Motor neuron (in vitro differentiated cells): ENCODE measurements at regions not wholly inside any gene's neighbourhood (a gene's known extent, or its start where the extent isn't known, plus 50 kb on each side); places are given as distances from the start of the nearest gene placed in this dataset.

Experiments
- ATAC-seq, 8 experiments: fragments of 200-7000 bp; cut with Tn5 transposase; replicated peaks in 6 of 8; 2 replicates each; pipeline ENCODE4 v1.8.0; 2021; ENCODE audit warnings: mild to moderate bottlenecking in 8 of 8, moderate library complexity in 8 of 8
- H3K27ac ChIP-seq, 2 donors: fragments of 250-450 bp; sonication (Bioruptor Pico); 2 replicates each; pipeline ENCODE4 v1.9.0; 2021; ENCODE audit warnings: antibody characterized with exemption in 2 of 2, mild to moderate bottlenecking in 2 of 2, moderate library complexity in 1 of 2
- H3K4me1 ChIP-seq, 2 donors: fragments of 250-450 bp; sonication (Bioruptor Pico); replicated peaks in 1 of 2; 2 replicates each; pipeline ENCODE4 v1.6.1; 2021; ENCODE audit warnings: antibody characterized with exemption in 2 of 2, mild to moderate bottlenecking in 2 of 2, moderate library complexity in 1 of 2
- H3K4me3 ChIP-seq, 5 donors: fragments of 250-450 bp; sonication (Bioruptor Pico); 2 replicates each; pipeline ENCODE4 v1.9.0; 2021; ENCODE audit warnings: antibody characterized with exemption in 5 of 5, mild to moderate bottlenecking in 5 of 5, moderate library complexity in 4 of 5
- WGBS, 10 experiments: fragments of 450-650 bp; shearing (Covaris generic); methylation state at CpG; one replicate each; pipeline ENCODE4 v1.0.0; 2022; 5-methylcytosine and 5-hydroxymethylcytosine counted together
- in situ Hi-C, 9 experiments: fragments of 400-800 bp; cut with MboI; loops; one replicate each; pipeline ENCODE4 v1.15.0; 2021; ENCODE audit warnings: low sequenced_read_pairs in 9 of 9, low pct_unique_long_range_greater_than_20kb in 2 of 9; ENCODE audit not compliant: unreplicated experiment in 9 of 9

DNA sequence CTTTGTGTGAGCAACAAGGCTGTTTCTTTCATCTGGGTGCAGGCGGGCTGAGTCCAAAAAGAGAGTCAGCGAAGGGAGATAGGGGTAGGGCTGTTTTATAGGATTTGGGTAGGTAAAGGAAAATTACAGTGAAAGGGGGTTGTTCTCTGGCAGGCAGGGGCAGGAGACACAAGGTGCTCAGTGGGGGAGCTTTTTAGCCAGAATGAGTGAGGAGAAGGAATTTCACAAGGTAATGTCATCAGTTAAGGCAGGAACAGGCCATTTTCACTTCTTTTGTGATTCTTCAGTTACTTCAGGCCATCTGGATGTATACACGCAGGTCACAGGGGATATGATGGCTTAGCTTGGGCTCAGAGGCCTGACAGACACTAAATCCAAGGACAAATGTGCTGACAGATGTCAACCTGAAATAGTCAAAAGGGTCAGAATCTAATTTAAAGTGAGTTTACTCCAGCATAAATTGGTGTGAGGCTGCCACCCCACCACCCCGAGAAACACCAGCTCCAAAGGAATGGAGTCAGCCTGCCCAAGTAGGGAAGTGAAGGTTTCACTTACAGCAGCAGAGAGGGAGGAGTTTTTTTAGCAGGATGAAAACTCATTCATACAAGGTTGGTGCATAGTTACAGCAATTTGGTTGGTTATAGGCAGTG is 560.0 kb upstream of the CDH4 start:
- Histone ChIP-seq H3K27ac (no peak overlapping the region), H3K4me1 (peaks cover 9 to 24% of the 10 kb centered on the region in 2 donors), H3K4me3 (no peak overlapping the region)
- in situ Hi-C loops, result no loop called here
- ATAC-seq, result peak in 3 of 8 experiments; percentile 6 to 57 (median 11)
- WGBS, 10 experiments, result 42 to 100% (median 80%) methylated on average over 1 to 3 of the region's 4 CpGs; no CpG with 5 or more reads in 2 of the 10 experiments

DNA sequence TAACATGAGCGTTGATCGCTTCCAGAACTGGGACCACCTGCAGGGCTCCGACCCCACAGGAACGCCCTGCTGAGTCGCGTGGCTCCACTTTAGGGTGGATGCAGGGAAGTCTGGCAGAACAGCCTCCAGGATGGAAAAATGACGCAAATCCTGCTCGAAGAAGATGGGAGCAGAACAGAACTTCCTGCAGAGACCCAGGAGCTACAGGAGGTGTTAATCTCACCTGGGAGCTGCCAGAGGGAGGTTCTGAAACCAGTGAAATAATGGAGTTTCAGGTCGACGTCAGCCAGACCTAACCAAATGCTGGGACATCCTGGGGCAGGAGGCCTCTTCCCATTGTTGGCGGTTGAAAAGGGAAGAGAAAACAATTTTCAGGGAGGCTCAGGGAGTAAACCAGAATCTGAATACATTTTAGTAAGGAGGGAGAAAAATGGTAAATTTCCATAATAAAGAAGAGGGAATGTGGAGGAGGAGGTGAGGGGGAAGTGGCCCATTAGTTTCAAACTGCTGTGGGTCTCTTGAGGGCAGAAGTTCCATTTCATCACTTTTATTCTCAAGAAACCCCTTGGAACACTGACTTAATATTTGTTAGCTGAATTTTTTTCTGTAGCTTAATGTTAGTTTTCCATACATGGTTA is 558.4 kb upstream of the CDH4 start:
- in situ Hi-C loops, result no loop called here
- ATAC-seq, result no peak
- Histone ChIP-seq H3K27ac (no peak overlapping the region), H3K4me3 (no peak overlapping the region), H3K4me1 (peaks cover 9 to 24% of the 10 kb centered on the region in 2 donors)
- 38 to 90% (median 57%) methylated on average over 1 to 9 of the region's 11 CpGs; no CpG with 5 or more reads in 3 of the 10 experiments for WGBS, 10 experiments

DNA sequence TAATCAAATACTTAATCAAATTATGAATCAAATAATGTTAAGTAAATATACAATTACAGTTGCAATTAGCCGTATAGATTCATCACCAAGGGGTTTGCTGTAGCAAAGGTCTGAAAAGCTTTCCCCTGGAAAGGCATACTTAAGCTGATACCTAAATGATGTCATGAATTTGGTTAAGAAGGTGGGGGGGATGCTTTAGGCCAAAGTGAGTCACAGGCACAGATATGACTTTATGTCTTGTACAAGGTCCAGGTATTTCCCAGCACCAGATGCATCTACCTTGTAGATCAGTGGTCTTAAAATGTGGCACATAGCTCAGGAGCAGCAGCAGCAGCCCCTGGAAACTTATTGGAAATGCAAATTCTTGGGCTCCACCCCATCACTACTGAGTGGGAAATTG is 557.3 kb upstream of the CDH4 start:
- Histone ChIP-seq H3K4me1 (peaks cover 9 to 24% of the 10 kb centered on the region in 2 donors), H3K4me3 (no peak overlapping the region), H3K27ac (no peak overlapping the region)
- WGBS, 10 experiments, result 0 to 100% (median 90%) methylated on average over 1 of the region's 1 CpG; no CpG with 5 or more reads in 4 of the 10 experiments
- peak in 6 of 8 experiments; percentile 35 to 74 (median 40) for ATAC-seq
- in situ Hi-C loops, result no loop called here

DNA sequence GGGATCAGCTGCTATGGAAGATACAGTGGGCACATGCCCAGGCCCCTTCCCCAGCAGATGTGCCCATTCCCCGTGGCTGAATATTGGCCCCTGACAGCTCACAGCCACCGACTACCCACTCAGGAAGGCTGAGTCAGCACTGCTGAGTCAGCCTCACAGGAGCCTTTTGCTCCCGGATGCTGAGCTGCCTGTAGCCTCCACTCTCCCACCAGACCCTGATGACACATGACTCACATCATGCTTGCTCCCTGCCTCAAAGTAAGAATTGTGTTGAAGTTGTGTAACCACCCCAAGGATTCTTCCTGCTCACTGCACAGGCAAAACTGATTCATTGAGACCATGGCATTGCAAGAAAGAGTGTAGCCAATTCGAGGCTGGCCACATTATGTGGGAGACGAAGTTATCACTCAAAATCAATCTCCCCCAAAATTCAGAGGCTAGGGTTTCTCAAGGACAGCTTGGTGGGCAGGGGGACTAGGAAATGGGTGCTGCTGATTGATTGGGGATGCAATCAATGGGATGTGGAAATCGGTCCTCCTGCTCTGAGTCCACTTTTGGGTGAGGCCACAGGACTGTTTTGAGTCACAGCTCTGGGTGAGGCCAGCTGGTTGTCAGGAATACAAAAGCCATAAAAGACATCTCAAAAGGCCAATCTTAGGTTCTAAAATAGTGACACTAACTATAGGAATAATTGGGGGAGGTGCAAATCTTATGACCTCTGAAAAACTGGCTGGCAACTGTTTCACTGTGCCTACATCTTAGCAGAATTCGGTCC is 556.6 kb upstream of the CDH4 start:
- H3K27ac ChIP-seq, result no peak overlapping the region
- H3K4me3 ChIP-seq, result no peak overlapping the region
- WGBS, 10 experiments, result 0 to 100% (median 63%) methylated on average over 1 to 3 of the region's 7 CpGs; no CpG with 5 or more reads in 2 of the 10 experiments
- peak; percentile 66 to 99 (median 93) for ATAC-seq
- peaks cover 9 to 24% of the 10 kb centered on the region in 2 donors for H3K4me1 ChIP-seq
- in situ Hi-C loops, result no loop called here

DNA sequence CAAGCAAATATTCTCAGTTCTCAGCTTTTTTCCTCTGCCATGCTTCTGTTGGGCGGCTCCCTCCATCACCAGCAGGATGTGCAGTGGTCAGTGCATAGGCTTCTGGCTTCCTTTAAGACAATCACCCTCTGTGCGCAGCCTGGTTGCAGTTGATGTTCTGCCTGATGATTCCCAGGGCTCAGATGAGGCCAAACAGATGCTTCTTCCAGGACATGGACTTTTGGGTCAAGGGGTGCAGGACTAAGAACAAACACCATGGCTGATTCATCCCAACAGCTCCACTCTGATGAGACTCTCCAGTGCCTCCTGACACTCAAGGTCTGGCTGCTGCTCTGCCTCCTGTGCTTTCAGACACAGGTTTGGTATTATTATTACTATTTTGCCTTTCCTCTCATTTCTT is 554.8 kb upstream of the CDH4 start:
- 35 to 100% (median 100%) methylated on average over 1 to 2 of the region's 2 CpGs; no CpG with 5 or more reads in 4 of the 10 experiments for WGBS, 10 experiments
- in situ Hi-C loops, result no loop called here

DNA sequence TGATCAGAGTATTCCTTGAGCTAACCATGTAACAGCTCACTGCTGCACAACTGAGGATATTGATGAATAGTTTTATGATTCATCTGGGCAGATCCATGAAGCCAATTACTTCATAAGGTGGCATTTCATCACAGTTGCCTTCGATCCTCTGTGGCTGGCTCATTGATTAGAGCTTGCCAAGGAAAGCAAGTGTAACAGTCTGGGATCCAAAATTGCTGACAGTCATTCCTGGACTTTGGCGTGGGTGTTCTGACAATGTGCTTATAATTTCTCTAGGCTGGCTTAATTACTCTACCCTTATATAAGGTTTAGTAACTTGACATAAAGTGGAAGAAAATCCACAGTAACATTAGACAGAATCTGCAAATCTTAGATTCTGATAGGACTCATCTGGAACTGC is 551.3 kb upstream of the CDH4 start:
- Histone ChIP-seq H3K4me3 (no peak overlapping the region), H3K4me1 (no peaks in the 10 kb centered on the region), H3K27ac (no peak overlapping the region)
- in situ Hi-C loops, result no loop called here
- 0 to 84% (median 55%) methylated on average over 1 to 2 of the region's 2 CpGs; no CpG with 5 or more reads in 2 of the 10 experiments for WGBS, 10 experiments
- ATAC-seq, result peak in 3 of 8 experiments; percentile 25 to 73 (median 30)

More for the DNA sequence above, 554.8 kb upstream of the CDH4 start:
- H3K4me1 ChIP-seq, result peaks cover 8 to 22% of the 10 kb centered on the region in 2 donors
- ATAC-seq, result no peak
- no peak overlapping the region for H3K4me3 ChIP-seq
- H3K27ac ChIP-seq, result no peak overlapping the region

DNA sequence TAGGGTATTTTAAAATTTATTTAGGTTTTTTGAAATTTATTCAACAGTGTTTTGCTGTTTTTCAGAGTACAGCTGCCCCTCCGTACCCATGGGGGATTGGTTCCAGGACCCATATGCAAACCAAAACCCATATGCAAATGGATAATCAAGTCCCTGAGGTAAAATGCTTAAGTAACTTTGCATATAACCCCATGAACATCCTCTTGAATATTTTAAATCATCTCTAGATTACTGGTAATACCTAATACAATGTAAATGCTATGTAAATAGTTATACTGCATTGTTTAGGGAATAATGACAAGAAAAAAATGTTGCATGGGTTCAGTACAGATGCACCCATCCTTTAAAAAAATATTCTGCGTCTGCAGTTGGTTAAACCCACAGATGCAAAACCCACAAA is 547.9 kb upstream of the CDH4 start:
- 0 to 80% (median 50%) methylated on average over 1 to 2 of the region's 2 CpGs; no CpG with 5 or more reads in 1 of the 10 experiments for WGBS, 10 experiments
- no peak overlapping the region for H3K4me3 ChIP-seq
- in situ Hi-C loops, result no loop called here
- ATAC-seq, result peak in 3 of 8 experiments; percentile 79 to 82 (median 81)
- no peak overlapping the region for H3K27ac ChIP-seq
- H3K4me1 ChIP-seq, result no peaks in the 10 kb centered on the region

DNA sequence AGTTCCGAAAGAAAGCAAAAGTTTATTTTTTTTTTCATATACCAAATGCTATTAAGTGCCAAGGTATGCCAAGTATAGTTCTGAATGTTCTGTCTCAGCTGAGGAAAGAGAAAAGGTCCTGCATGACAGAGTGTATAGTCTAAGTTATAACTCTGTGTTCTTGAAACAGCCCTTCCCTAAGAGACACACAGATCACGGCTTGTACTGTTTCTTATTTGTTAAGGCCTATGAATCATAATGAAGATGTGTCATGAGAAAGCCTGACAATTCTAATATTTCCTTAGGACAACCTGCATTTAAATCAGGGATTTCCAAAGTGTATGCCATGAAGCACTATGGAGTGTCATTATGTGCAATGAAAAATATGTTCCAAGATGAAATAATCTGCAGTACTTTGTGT is 538.7 kb upstream of the CDH4 start:
- Histone ChIP-seq H3K4me1 (no peaks in the 10 kb centered on the region), H3K4me3 (no peak overlapping the region), H3K27ac (no peak overlapping the region)
- 13 to 100% (median 83%) methylated on average over 1 to 2 of the region's 2 CpGs; no CpG with 5 or more reads in 1 of the 10 experiments for WGBS, 10 experiments
- in situ Hi-C loops, result no loop called here
- ATAC-seq, result peak in 2 of 8 experiments; percentile 34 to 64

DNA sequence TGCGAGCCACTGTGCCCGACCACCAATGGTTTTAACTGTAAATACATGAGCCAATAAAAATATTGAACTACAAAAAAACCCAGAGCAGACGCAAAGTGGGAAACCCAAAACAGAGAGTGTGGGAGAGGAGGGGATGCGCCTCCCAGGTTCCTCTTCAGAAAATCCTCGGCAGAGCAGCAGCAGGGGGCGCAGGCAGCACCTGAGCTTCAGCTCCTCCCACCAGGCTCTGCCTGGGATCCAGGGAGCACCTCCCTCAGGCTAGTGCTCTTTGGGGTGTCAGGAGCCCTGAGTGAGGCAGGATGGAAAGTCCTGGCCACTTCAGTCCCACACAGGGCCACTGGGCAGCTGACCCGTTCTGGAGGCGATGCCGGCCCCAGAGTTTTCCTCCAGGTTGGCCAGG is 536.9 kb upstream of the CDH4 start:
- H3K27ac ChIP-seq, result no peak overlapping the region
- WGBS, 10 experiments, result 20 to 100% (median 85%) methylated on average over 1 to 4 of the region's 9 CpGs; no CpG with 5 or more reads in 3 of the 10 experiments
- no peaks in the 10 kb centered on the region for H3K4me1 ChIP-seq
- in situ Hi-C loops, result no loop called here
- no peak for ATAC-seq
- H3K4me3 ChIP-seq, result no peak overlapping the region

DNA sequence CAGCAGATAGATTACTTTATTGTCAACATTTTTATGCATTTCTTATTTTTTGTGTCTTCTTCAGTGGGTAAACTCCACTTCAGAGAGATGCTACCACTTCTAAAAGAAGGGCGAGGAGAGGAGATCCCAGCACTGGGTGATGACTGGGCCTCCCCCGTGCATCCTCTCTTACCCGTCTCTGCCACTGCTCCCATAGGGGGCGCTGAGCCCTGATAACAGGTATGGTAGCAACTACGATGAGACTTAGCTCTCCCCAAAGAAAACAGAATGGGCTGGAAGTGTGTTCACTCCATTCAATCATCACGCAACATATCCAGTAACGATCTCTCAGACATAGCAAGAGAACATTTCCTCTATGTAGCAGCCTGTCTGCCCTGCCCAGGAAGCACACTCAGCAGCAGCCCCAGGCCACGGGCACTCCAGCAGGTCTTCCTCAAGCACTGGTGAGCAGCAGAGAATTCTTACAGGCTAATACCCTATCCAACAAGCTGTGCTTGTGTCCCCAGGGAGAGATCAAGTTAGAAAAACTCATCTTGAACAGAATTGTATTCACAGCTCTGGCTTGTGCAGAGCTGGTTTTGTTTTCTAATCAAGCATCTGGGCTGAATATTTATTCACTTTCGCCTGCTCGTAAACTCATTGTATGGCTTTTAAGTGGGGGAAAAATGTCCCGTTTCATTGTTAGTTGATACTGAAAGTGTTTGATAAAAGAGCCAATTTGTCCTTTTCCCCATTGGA is 533.1 kb upstream of the CDH4 start:
- peak in 5 of 8 experiments; percentile 29 to 84 (median 48) for ATAC-seq
- WGBS, 10 experiments, result 15 to 93% (median 61%) methylated on average over 2 to 9 of the region's 11 CpGs

DNA sequence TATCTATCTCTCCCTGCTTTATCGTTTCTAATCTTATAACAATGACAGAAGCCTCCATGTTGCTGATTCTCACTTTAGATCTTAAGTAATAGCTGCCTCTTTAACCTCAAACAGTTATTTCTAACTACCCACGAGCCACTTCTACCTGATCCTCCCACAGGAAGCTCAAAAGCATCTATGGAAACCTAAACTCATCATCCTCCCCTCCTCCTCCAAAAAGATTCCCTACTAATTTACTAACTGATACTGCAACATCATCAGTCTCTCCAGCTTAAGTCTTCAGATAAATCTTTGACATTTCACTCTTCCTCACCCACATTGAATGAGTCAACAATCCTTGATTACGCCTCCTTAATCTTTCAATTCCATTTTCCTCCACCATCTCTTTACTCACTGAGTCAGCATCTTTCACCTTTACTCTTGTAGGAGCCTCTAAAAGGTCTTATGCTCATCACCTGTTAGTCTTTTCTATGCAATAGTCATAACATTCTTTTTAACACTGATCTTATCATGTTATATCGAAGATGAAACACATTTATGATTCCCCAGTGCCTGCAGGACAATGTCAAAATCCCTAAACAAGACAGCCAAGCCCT is 526.7 kb upstream of the CDH4 start:
- 21 to 88% (median 62%) methylated on average over 2 to 4 of the region's 4 CpGs for WGBS, 10 experiments
- in situ Hi-C loops, result no loop called here
- H3K27ac ChIP-seq, result no peak overlapping the region
- H3K4me1 ChIP-seq, result peaks cover 0 to 3% of the 10 kb centered on the region in 2 donors
- ATAC-seq, result no peak
- H3K4me3 ChIP-seq, result no peak overlapping the region

More for the DNA sequence above, 533.1 kb upstream of the CDH4 start:
- in situ Hi-C loops, result no loop called here
- no peaks in the 10 kb centered on the region for H3K4me1 ChIP-seq
- no peak overlapping the region for H3K4me3 ChIP-seq
- no peak overlapping the region for H3K27ac ChIP-seq

DNA sequence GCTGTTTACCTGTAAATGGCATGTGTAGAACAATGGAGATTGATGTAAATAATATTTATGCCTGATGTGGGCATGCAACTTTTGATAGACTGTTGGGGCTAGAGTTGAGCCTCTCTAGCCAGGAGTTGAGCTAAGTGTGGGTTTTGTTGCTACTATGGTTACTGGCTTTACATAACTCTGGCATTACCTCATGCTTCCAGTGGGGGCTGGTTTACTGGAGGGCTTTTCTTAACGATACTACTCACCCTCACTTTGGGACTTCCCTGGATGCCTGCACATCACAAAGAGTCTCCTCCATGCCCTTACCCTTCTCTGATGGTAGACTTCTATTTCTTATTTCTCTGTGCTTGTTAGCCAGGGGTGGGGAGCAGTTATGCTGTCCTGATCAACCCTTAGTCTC is 524.6 kb upstream of the CDH4 start:
- Histone ChIP-seq H3K27ac (no peak overlapping the region), H3K4me1 (peaks cover 0 to 3% of the 10 kb centered on the region in 2 donors), H3K4me3 (no peak overlapping the region)
- peak in 1 of 8 experiments; percentile 33 for ATAC-seq
- WGBS, 10 experiments, result 0 to 33% (median 0%) methylated on average over 1 of the region's 1 CpG; no CpG with 5 or more reads in 5 of the 10 experiments
- in situ Hi-C loops, result no loop called here
